OCI-LY3 (cell line): ENCODE measurements at regions not wholly inside any gene's neighbourhood (a gene's known extent, or its start where the extent isn't known, plus 50 kb on each side); places are given as distances from the start of the nearest gene placed in this dataset.

ENCODE experiments used
- EZH2phosphoT487 ChIP-seq: fragments of 200-600 bp; shearing (Covaris generic); IDR thresholded peaks from 2 replicates; pipeline ENCODE4 v1.6.1; 2018; ENCODE audit warnings: antibody characterized with exemption, mixed run types, low read depth
- TF ChIP-seq, protein P1 (sequence below): fragments of 200-600, 300-600 bp; sonication (generic); IDR thresholded peaks from 2 replicates; pipeline ENCODE4 v1.5.1; 2014; ENCODE audit warnings: antibody characterized with exemption, low read length, low read depth

DNA sequence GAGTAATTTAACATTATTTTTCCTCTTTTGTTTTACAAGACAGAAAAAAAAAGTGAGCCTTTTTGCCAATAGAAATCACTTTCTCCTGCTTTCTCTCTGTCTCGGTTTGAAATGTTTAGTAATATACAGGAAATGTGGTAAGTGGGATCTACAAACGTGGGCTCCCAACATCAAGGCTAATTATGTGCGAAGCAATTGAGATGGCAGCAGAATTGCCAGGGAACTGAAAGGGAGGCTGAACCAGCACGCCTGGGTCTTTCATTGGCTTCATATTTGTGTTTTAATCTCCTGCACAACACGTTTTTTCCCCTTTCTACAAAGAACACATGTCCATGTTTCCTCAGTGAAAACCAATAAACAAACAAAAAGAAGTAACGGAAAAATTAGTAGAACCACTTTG is 743.9 kb upstream of the SOX9 start:
- TF ChIP-seq, protein P1, sequence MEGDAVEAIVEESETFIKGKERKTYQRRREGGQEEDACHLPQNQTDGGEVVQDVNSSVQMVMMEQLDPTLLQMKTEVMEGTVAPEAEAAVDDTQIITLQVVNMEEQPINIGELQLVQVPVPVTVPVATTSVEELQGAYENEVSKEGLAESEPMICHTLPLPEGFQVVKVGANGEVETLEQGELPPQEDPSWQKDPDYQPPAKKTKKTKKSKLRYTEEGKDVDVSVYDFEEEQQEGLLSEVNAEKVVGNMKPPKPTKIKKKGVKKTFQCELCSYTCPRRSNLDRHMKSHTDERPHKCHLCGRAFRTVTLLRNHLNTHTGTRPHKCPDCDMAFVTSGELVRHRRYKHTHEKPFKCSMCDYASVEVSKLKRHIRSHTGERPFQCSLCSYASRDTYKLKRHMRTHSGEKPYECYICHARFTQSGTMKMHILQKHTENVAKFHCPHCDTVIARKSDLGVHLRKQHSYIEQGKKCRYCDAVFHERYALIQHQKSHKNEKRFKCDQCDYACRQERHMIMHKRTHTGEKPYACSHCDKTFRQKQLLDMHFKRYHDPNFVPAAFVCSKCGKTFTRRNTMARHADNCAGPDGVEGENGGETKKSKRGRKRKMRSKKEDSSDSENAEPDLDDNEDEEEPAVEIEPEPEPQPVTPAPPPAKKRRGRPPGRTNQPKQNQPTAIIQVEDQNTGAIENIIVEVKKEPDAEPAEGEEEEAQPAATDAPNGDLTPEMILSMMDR, result no peak
- TF ChIP-seq EZH2phosphoT487, result no peak
